GM21717 (cell line): ENCODE measurements at regions not wholly inside any gene's neighbourhood (a gene's known extent, or its start where the extent isn't known, plus 50 kb on each side); places are given as distances from the start of the nearest gene placed in this dataset.

Experiments
- ATAC-seq: cut with Tn5 transposase; IDR thresholded peaks from one replicate; pipeline ENCODE4 v1.9.1; 2021; ENCODE audit warnings: mild to moderate bottlenecking, moderate library complexity; ENCODE audit not compliant: unreplicated experiment

DNA sequence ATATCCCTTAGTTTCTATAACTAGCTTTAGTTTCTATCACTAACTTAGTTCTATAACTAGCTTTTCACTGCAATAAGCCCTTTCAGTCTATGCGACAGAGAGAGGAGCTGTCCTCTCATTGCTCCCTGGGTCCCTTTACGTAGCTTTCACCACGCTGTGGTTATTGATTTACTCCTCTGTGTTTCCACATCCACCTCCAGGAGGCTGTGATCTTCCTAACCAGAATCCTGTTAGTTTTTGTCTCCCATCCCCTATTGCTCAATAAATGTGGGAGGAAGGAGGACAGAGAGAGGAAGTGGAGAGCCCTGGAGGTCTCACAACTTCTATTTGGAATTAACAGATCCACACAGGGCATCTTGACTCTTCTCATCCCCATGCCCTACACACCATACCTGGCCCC lies 1036.1 kb downstream of the MCTP2 start:
- no peak for ATAC-seq

DNA sequence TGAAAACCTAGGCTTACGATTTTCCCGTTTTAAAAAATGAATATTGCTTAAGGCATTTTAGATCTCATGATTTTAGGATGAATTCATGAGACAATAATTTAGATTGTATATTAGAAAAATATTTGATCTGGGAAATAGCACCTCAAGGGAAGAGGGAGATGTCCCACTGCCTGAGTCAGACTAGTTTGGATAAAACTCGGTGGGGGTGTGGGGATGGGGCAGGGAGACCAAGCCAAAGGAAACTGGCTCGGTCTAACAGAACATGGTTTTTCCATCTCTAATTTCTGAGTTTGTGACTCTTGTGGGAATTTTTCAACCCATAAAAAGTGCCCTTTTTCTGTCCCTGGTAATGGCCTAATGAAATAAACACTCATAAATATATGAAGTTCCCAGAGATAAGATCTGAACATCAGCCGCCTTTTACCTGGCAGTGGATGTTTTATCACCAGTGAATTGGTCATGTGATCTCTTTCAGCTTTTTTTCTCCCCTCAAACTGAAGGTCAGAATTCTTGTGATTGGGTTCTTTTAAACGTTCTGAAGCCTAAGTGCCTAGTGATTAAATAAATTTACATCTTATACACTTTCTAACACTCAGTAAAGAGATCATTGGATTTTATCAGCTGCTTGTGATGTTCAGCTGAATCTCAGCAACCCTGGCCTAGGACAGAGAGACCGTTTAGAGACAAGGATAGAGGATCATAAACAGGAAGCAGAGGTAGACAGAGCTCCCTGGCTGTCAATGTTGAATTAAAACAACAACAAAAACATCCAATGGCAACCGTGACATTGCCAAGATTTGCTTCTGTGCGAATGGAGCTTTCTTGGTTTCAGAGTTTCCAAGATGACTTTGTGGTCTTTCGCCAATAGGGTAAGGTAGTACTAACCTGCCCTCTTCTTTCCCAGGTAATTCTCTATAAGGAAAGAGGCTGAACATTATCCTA lies 1038.2 kb downstream of the MCTP2 start:
- no peak for ATAC-seq

DNA sequence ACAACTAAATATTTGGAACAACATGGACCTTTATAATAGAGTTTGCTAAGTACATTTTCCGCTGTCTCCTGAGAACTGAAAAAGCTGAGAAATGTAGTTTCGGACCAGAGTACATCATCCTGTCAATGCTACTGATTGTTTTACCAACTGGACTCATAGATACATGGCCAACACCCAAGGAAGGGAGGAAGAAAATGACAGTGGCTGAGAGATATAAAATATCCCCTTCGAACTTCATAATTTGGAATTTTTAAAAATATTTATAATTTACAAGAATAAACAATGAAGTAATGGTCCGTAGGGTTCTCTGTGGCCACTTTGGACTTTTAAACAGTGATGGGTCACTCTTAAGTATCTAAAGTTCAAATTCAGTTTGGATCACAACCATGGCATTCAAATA lies 1042.7 kb downstream of the MCTP2 start:
- no peak for ATAC-seq

DNA sequence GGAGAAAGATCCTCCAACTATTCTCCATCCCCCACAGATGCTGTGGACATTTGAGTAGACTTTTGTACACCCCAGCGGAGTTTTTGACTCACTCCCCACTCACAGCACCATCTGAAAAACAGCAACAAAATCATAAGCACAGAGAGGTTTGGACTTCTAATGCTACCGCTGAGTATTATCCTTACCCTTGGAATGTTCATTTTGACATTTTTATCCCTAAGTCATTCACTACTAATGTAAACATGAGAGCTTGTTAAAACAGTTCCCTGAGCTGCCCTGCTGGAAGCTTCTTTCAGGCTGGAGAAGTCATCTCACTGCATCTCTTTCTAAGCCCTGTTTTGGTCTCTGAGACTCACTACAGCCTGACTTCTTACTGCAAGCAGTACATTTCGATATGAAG lies 1045.9 kb downstream of the MCTP2 start:
- ATAC-seq: no peak

DNA sequence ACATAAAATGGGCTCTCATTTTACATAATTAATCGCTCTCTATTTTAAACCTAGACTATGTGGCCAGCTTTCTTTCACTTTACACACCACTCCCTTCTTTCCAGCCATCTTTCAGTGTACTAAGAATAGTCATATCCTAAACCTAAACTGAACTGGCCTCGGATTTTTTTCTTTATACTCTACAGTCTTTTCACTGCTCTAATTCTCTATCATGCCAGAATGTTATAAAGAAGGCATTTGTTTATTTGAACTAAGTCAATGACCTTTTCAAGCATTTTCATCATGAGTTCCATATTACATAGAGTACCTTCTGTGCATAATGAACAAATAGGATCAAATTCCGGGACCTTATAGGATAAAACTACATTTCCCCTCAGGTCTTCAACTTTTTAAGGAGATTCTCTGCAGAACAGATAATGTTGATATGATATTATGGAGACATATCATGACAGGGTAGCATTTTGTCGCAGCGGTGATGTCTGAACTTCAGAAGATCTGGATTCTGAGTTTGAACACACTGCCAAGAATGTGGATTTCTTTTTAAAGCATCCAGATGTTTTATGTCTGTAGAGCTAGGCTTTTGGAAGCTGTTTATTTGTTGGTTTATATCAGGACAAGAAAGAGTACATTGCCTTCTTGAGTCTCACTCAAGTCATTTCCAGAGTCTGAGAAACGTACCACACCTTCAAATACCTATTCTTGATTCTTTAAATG lies 1047.3 kb downstream of the MCTP2 start:
- no peak for ATAC-seq

DNA sequence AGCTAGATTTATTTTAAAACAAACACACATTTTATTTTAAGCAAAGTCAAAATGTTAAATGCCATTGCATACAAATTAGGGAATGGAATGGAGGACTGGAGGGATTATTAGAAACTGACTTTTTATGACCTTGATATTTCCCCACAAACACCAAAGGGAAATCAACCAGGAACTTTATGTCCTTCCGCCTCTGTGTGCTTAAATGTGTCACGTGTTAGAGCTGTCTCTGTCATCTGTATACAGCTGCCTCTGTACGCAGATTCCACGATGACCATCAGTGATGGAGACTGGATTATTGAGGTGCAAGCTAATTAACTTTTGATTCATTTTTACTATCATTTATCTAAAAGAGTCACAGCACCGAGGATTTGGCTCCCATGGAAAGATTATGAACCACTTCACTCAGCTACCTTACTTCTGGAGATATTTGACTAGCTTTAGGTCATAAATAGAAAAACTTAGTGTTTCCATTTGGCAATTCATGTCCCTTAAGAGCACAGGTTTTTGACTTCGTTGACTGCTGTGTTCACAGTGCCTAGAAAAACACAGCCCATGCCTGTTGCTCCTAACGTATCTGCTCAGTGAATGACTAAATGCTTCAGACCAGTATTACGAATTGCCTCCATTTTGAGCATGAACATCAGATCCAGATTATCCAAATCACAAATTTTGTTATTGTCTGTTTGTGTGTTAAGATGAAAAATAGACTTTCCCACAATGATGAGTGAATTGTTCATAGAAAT lies 1048.1 kb downstream of the MCTP2 start:
- ATAC-seq: no peak

DNA sequence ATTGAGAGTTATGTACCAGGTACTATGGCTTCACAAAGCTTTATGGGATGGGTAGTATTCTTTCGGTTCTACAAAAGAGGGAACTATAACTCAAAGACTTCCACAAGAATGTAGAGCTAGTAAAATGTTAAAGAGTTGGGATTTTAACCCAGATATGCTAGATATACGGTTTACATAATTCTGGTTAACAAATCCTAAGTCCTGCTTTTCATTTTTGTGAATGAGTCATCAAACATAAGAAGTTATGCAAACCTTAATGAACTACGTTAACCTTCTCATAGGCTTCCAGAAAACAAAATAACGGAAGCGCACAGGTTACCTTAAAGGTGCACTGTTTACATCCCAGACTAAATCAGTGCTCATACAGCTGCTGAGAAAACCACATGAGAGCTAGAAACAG lies 1049.3 kb downstream of the MCTP2 start:
- no peak for ATAC-seq

DNA sequence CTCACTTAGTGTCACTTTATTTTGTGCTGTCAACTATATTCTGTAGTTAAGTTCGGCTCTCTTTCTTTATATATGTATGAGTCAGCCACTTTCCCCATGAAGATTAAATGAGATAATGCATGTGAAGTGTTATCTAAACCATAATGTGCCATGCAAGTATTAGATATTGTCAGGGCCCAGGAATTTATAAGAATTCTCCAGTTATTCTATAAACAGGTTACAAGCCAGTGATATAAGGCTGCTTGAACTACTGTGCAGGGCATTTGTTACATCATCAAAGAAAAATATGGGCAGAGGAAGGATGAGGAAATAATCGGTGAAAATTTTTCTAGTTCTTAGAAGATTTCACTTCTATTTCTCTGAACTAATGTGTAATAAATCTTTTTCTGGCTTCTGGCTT lies 1049.0 kb upstream of the NR2F2 start:
- ATAC-seq: no peak

DNA sequence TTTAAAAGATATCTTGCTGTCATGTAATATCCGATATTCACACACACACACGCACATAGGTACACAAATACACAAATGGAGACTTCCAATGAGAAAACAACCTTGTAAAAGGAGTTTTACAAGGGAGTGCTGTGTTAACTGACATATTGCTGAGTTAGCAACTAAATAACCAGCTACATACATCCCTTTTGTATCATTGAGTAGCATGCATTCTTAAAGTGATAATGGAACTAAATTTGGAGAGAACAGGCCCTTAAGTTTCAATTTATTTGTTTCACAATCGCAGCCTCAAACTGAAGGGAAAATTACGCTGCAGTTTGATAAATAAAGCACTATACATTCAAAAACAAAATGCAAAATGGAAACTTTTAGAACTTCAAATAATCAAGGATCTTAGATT lies 1046.0 kb upstream of the NR2F2 start:
- ATAC-seq: peak; percentile 49

DNA sequence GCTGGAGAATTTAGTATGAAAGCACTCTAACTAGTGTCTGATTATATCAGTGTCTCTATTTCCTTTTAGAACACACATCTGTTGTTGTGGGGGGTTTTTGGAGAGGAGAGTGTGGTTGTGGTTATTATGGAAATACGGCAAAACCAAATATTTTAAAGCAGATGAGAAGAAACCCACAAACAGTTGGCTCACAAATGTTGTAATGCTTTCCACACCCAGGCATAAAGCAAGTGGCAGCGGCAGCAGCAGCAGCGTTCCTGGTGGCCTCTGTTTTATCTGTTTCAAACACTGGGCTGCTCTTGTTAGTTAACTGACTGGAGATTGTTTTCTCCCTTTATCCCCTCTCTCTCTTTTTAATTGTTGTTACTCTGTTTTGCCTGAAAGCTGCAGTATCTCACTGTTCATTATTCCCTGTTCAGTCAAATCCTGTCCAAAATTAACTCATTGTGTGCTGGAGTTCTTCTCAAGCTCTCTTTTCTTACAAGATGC lies 1045.5 kb upstream of the NR2F2 start:
- peak; percentile 58 for ATAC-seq

DNA sequence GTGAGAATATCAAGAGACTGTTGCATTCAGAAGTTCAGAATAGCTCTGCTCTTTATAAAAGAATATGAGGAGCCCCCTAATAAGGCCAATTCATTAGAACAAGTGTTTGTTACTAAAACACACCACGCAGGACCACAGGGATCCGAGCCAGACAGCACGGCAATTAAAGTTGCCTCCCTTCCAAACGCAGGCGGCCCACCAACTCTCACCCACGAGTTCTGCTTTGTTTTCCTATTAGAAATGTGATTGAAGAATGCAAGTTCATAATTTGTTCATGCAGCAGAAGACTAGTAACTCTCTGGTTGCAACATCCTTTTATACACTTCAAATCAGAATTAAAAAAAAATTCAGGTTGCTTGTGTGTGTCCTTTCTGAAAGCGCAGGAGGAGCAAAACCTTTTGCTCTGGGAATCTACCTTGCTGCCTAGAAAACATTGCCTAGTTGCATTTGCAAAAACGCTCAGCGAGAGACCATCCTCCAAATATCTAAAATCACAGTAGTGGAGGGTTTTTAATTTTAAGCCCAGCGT lies 1044.1 kb upstream of the NR2F2 start:
- ATAC-seq: no peak

DNA sequence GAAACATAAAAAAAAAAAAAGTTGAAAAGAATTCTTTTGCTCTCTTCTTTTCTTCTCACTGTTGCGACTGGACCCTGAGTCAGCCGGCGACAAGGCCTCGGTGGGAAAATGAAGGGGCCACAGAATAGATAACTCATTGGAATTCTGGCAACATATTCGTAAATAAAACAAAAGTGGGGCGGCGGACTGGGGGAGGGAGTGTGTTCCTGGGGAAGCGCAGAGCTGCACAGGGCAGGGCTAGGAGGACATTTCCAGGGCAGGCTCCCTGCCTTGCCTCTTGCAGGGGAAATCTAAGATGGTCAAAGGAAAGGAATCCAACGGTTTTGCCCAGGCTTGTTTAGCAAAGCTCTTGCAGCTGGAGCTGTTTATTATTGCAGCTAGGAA lies 1042.8 kb upstream of the NR2F2 start:
- no peak for ATAC-seq

DNA sequence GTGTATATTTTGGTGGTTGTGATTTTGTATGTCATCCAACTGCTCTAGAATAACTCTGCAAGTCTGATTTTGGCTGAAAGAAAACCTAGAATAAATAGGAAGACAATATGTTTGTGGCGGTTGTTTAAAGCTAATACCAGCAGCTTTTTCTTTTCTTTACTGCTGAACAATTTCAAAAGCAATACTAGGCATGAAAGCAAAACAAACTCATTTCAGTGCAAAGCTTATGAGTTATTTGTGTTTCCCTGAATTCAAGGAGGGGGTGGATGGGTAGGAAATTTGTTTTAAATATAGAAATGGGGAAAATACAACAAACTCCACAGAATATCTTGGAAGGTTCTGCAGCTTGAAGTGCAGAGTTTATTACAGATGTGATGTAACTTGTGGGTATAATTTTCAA lies 1041.9 kb upstream of the NR2F2 start:
- ATAC-seq: no peak

DNA sequence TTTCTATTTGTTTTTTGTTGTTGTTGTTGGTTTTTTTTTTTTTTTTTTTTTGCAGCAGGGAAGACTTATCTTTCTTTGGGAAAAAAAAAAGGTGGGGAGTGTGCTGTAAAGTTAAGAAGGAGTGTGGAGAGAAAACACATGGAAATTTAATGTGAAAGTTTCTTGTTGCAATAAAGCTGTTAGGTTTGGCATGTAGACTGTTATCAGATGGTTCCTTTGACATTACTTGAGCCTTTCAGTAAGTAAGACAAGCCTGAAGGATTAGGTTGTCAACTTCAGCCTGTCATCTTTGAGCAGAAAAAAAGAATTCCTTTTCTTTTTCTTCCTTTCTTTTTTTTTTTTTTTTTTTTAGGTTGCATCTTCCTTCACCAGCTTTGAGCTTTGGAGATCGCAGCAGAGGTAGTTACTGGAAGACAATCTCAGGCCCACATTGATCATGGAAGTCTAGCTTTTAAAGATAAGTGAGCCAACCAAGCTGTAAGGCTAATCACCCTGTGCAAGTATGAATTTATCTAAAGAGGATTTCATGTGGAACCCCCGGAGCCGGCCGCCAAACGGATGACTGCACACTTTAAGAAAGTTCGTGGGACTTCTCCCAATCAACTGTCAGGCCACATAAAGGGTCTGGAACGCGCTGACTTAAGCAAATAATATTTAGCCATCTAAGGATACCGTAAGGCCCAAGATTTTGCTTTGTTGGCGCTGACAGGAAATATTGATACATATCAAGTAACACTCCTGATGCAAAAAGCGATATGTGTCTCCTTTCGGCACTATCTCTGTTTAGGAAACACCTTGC lies 1040.1 kb upstream of the NR2F2 start:
- no peak for ATAC-seq

DNA sequence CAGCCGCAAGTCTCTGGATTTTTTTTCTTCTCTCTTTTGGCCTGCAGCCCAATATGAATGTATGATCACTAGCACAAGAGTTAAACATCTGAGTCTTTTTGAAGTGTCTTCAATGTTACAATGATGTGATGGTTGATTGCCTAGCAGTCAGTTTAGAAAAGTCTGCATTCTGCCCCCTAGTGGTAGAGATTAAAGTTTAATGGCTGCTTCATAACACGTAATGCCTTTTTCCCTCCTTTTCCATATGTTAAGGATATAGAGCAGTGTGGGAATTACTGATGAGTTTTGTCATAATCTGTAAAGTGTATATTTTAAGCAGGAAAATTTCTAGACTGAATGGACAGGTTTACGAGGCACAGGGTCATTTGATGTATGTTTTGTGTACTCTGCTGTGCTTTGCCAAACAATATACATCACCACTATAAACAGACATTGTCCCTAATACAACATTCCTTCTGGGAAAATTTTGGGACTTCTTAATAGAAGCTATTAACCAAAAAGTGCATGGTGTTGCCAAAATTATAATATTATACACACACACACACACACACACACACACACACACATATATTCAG lies 1038.5 kb upstream of the NR2F2 start:
- ATAC-seq: peak; percentile 49

DNA sequence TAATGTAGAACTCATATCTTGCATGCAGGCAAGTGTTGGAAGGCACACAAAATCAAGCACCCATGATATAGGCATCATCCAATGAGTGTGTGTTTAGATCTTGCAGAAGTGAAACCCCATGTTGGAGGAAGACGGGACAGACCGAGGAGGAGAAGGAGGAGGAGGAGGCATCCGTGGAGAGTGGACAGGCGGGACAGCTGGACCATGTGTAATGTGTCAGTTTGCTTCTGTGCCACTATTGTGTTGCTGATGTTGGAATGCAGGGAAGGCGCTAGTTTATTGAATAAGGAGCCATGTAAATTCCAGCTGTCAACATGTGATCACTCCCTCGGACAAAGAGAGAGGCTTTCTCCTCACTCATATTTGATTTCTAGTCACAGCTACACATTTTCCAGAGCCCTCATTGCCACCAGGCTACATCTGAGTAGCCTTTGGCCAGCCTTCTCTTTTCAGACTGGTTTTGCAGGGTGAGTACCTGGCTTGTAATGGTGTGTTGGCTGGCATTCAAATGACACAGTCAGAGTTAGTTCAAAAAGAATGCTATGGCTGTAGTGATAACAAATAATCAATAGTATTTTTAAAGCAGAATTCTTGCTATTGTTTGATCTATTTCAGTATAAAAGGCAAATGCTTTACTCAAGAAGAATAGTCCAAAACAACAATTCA lies 1037.6 kb upstream of the NR2F2 start:
- no peak for ATAC-seq

DNA sequence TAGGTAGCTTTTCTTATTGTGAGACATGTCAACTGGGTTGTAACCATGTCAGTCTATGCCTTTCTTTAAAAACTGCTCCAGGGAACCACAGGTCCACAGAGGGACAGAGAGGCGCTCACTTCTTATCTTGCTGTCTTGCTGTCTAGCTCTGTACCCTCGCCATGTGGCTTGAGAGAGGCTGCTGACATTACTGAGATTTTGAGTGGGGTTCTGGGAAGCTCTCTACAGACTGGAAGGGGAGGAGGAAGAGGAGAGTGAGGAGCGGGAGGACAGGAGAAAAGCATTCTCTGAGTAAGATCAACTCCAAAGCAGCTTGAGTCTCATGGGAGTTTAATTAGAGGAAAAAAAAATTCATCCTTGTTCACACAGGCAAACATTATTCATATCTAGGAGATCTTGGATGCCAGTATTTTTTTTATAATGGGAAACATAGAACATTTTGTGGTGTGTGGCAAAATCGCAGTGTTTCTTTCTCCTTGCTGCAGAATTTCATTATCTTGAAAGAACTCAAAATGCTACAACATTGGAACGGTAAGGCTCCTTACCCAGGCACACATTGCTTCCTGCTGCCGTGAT lies 1037.0 kb upstream of the NR2F2 start:
- ATAC-seq: no peak

DNA sequence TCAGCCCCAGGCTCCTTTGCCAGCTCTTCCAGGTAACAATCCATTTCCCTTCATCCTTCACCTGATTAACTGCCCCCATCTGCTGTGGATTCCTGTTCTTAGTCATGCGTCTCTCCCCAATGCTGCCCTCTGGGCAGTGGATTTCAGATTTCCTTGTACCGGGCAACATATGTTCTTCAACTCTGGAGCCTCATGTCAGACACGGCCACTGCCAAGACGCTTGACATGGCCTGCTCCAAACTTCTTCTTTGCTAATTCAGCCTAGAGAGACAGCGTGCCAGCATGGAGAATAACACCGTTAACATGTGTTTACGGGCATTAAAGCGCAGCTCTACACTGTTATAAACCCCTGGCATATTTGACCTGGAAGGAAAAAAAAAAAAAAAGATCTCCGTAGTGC lies 1035.1 kb upstream of the NR2F2 start:
- no peak for ATAC-seq
